HG02870 (cell line): ENCODE measurements at regions not wholly inside any gene's neighbourhood (a gene's known extent, or its start where the extent isn't known, plus 50 kb on each side); places are given as distances from the start of the nearest gene placed in this dataset.

Experiments used
- ATAC-seq: cut with Tn5 transposase; IDR thresholded peaks from one replicate; pipeline ENCODE4 v1.9.1; 2021; ENCODE audit warnings: mild to moderate bottlenecking, moderate library complexity; ENCODE audit not compliant: unreplicated experiment

DNA sequence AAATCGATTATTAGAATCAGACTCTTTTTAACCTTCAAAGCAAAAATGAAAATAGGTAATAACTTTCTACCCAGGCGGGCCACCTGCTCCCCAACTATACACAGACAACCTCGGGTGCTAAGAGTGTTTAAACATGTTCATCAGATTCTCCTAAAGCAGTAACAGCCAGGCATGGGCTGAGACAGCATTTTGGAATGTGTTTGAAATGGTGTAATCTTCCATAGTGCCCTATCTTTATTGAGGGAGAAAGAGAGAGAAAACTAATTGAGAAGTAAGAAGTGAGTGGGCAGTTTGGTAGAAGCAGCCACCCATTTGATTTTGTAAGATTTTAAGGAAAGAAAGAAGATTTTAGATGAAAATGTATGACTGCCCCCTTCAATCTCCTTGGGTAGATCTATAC is 196.1 kb upstream of the CTAGE1 start:
- no peak for ATAC-seq

DNA sequence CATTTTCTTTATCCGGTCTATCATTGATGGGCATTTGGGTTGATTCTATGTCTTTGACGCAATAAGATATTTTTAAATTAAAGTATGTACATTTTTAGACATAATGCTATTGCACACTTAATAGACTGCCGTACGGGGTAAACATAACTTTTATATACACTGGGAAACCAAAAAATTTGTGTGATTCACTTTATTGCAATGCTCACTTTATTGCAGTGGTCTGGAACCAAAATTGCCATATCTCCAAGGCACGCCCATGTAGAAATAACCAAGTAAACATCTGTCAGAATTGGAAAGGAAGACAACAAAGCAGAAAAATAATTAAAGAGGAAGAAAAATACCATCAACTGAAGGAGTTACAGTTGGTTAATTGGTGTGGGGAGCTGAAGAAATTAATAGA is 205.8 kb upstream of the CTAGE1 start:
- ATAC-seq: no peak

- no peak for ATAC-seq
Measured at GRCh38 chr18:22624176-22624575, 206.5 kb upstream of the CTAGE1 start.

GRCh38 chr18:22625406-22625805 is 207.7 kb upstream of the CTAGE1 start:
- no peak for ATAC-seq

DNA sequence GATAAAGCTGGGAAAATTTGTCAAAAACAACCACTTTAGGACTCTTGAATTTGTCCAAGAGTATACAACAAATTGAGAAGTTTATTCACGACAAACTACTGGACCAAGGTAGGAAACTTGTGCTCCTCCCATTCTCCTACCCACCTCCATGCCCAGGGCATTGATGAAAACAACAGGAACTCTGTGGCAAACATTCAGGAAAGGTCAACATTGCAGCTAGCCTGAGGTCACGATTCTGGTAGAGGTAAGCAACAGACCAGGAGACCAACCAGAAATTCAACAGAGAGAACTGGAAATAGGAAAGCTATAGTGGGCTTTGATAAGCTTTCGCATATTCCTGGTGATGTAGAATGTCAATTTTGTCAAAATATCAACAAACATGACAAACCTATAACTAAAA is 209.1 kb upstream of the CTAGE1 start:
- ATAC-seq: no peak

GRCh38 chr18:22627506-22627905 is 209.8 kb upstream of the CTAGE1 start:
- no peak for ATAC-seq

- no peak for ATAC-seq
Measured at GRCh38 chr18:22628795-22629510, 211.2 kb upstream of the CTAGE1 start.

DNA sequence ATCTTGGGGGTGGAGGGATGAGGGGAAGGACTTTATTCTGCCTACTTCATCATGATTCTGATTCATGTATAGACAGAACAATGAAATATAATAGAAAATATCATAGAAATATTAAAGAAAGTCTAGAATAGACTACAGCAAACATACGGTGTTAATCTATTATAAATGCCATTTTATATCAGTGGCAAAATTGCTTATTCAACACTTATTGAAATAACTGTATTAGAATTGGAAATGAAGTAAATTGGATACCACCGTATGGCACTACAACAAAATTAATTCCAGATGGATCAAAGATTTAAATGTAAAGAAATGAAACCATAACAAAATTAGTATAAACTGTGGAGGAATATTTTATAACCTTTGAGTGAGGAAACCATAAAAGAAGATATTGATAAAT is 213.3 kb upstream of the CTAGE1 start:
- ATAC-seq: no peak

DNA sequence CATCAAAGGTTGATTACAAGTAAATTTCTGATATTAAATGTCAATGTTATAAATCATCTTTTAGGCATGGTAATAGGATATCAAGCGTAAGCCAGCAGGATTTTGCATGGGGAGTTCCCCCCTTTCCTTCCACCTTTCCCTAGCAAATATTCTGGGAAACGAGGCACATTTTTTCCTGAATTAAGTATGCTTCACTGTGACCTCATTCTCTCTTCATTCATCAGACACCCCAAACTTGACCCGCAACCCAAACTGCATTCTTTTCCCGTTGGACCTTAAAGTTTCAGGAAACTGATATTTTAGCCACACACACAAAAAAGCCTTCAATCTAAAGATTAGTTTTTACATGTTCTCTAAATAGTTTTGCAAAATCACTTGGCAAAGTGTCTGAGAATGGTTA is 214.5 kb upstream of the CTAGE1 start:
- no peak for ATAC-seq

DNA sequence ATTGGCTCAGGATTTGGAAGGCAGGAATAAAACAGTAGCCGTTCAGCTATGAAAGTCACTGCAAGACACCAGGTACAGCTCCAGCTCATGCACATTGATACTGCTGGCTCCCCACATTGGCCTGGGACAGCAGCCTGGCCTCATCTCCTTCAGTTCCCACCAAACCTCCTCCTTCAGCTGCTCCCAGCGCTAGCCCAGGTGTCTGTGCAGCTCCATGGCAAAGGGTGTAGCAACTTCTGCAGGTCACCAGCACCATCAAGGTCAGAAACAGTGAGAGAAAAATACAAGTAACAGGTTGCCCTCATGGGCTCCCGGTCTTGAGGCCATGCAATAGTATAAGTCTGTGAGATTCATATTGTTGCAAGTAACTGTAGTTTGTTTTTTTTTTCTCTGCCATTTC is 216.7 kb upstream of the CTAGE1 start:
- no peak for ATAC-seq

GRCh38 chr18:22637787-22638186 is 220.1 kb upstream of the CTAGE1 start:
- no peak for ATAC-seq

DNA sequence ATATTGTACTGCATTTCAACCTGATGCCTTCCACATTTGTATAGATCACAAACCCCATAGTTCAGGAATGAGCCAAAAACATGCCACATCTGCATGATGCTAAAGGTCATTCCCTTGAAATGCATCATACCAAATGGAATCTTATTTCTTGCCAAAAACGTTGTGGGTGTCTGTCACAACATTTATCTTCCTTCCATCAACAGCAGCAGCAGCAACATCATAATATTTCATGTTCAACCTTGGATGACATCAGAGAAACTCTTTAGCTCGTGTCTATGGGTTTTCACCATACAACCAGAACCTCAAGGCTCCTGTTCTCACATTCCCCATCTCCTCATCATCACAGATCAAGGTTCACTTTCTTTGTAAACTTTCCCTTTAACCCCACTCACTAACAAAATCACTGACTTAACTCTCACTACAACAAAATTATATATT is 221.3 kb upstream of the CTAGE1 start:
- no peak for ATAC-seq

DNA sequence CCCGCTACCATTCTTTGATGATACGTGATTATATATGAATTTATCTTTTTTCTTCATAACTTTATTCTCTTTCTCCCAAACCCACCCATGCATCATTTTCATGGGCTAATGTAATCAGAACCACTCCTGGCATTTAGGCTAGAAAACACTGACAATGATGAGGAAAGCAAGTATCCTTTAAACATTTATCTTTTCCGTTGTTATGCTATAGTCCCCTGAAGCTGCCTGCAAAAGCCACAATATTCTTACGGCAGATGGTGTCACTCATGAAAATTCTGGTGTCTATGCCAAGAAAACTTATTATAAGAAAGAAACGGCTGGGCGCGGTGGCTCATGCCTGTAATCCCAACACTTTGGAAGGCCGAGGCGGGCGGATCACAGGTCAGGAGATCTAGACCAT is 221.8 kb upstream of the CTAGE1 start:
- no peak for ATAC-seq

DNA sequence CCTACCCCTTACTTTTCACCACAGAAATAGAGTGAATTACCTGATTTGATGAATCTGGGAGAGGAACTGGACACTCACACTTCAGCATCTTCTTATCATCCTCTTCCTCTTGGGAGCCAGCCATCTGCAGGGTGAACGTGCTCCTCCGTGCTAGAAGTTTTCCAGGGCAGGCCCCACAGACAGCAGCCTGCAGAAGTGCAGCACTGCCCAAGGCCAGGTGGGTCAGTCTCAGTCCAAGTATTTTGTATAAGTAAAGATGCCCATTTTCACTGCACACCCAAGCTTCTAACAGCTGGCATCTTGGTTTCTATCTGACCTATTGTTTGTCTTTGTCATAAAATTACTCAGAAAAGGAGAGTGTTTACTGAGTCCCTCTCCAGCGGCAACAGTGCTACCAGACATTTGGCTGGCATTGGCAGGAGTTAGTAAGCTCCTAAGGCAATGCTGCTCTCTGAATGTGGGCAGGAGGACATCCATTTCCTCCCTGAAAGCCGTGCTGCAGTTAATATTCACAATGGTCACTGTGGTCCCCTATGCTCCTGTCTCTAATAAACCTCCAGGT is 222.6 kb upstream of the CTAGE1 start:
- ATAC-seq: no peak

GRCh38 chr18:22641958-22642357 is 224.2 kb upstream of the CTAGE1 start:
- no peak for ATAC-seq

- no peak for ATAC-seq
Measured at GRCh38 chr18:22643731-22644130, 226.0 kb upstream of the CTAGE1 start.

- ATAC-seq: no peak
Measured at GRCh38 chr18:22650247-22650646, 232.5 kb upstream of the CTAGE1 start.

DNA sequence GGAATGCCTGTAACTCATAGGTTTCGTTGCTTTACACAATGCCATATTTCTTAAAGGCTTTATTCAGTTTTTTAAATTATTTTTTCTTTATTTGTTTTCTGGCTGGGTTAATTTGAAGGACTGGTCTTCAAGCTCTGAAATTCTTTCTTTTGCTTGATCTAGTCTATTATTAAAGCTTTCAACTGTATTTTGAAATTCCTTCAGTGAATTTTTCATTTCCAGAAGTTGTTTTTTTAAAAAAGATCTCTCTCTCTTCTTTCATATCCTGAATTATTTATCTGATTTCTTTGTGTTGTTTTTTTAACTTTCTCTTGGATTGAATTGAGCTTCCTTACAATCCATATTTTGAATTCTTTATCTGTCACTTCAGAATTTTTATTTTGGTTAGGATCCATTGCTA is 239.9 kb upstream of the CTAGE1 start:
- ATAC-seq: no peak

GRCh38 chr18:22658318-22658717 is 240.6 kb upstream of the CTAGE1 start:
- ATAC-seq: no peak

DNA sequence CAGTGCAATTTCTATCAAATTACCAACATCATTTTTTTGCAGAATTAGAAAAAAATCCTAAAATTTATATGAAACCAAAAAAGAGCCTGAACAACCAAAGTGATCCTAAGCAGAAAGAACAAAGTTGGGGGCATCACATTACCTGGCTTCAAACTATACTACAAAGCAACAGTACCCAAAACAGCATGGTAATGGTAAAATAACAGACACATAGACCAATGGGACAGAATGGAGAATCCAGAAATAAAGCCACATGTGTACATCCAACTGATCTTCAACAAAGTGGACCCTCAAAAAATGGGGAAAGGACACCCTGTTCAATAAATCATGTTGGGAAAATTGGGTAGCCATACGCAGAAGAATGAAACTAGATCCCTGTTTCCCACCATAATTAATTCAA is 245.7 kb upstream of the CTAGE1 start:
- no peak for ATAC-seq

- no peak for ATAC-seq
Measured at GRCh38 chr18:22666411-22666940, 248.8 kb upstream of the CTAGE1 start.

DNA sequence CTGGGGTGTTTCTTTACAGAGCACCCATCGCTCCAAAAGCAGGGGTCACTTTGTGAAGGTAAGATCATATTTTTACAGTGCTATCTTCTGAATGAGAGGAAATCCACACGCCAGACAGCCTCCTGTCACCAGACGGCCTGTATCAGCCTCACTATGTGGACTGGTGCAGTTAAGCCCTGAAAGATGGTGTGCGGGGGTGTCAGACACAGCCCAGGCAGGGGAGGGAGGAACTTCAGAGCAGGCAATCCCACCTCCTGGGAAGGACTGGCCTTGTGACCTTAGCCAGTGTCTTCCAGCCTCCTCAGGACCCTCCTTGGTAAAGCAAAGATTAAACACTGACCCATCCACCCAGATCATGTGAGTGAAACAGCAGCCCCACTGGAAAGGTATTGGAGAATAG is 249.4 kb upstream of the CTAGE1 start:
- no peak for ATAC-seq
